K562 (cell line): ENCODE measurements at regions not wholly inside any gene's neighbourhood (a gene's known extent, or its start where the extent isn't known, plus 50 kb on each side); places are given as distances from the start of the nearest gene placed in this dataset.

Experiments
- ATAC-seq: fragments of 200-7000 bp; cut with Tn5 transposase; 3 replicates; pipeline ENCODE4 v1.9.1; 2020; ENCODE audit warnings: moderate library complexity
- BruUV-seq: library from RNA; stranded (reverse); fragments of 400-500 nt; replicated peaks from 2 replicates; lab custom pipeline; 2021; lab: Mats Ljungman, UMichigan
- CTCF ChIA-PET: fragments of 300-600 bp; formaldehyde crosslinking; extraction: SDS; loops from one replicate; lab custom pipeline; 2021; ENCODE audit warnings: low intra/inter-chr PET ratio; lab: Yijun Ruan, JAX
- POLR2A ChIA-PET: fragments of 300-600, 350-650 bp; sonication (Branson Sonifier 250); formaldehyde crosslinking; extraction: SDS; loops from one replicate; lab custom pipeline; 2021; ENCODE audit warnings: antibody characterized with exemption, inconsistent platforms; lab: Yijun Ruan, JAX
- DNase-seq, 4 experiments: peaks; one replicate each; pipeline versions ENCODE4 v3.0.0 to v3.0.0-alpha.2; 2011 to 2018; ENCODE audit warnings: low spot score in 3 of 4, mixed read lengths in 3 of 4; ENCODE audit errors: extremely low read depth in 1 of 4
- FAIRE-seq: peaks from 2 replicates; lab custom pipeline; 2011; peaks lifted over from hg19 to GRCh38; lab: Jason Lieb, UNC
- H2AFZ ChIP-seq: 2 replicates; pipeline ENCODE4 v1.6.0; 2011; ENCODE audit warnings: low read depth, low read length, control low read depth, inconsistent platforms
- H3K27ac ChIP-seq: fragments of 200-600 bp; 3 replicates; pipeline ENCODE4 v1.8.0; 2011; ENCODE audit warnings: low read depth, mild to moderate bottlenecking, control low read depth, inconsistent platforms, low read length, moderate library complexity, mixed read lengths; ENCODE audit errors: extremely low read depth
- H3K27me3 ChIP-seq, 2 experiments: fragments of 300-600 bp in 1 of 2; 2 replicates in 1 of 2; 3 replicates in 1 of 2; pipeline versions ENCODE4 v1.6.0 to v1.8.0; 2011; ENCODE audit warnings: inconsistent platforms in 2 of 2, low read length in 2 of 2, mild to moderate bottlenecking in 1 of 2, mixed read lengths in 1 of 2, moderate library complexity in 1 of 2; ENCODE audit not compliant: control insufficient read depth in 2 of 2, insufficient read depth in 2 of 2
- H3K36me3 ChIP-seq: fragments of 300-600 bp; 3 replicates; pipeline ENCODE4 v1.8.0; 2011; ENCODE audit warnings: mild to moderate bottlenecking, low read length, inconsistent platforms; ENCODE audit not compliant: control insufficient read depth, insufficient read depth
- H3K4me1 ChIP-seq, 2 experiments: fragments of 200-600 bp in 1 of 2; replicated peaks in 1 of 2; 2 replicates in 1 of 2; 3 replicates in 1 of 2; pipeline versions ENCODE4 v1.5.1 to v1.8.0; 2011; ENCODE audit warnings: inconsistent platforms in 2 of 2, low read length in 2 of 2, mild to moderate bottlenecking in 1 of 2, mixed read lengths in 1 of 2, moderate library complexity in 1 of 2; ENCODE audit not compliant: control insufficient read depth in 2 of 2, insufficient read depth in 2 of 2
- H3K4me2 ChIP-seq: 2 replicates; pipeline ENCODE4 v1.6.1; 2011; ENCODE audit warnings: low read length, control low read depth, inconsistent platforms, mixed read lengths; ENCODE audit not compliant: insufficient read depth
- H3K4me3 ChIP-seq: fragments of 200-600 bp; sonication (generic), shearing (Covaris generic); 2 replicates; pipeline ENCODE4 v1.5.1; 2016; ENCODE audit warnings: control low read depth, inconsistent platforms
- H3K79me2 ChIP-seq: fragments of 200-600 bp; 3 replicates; pipeline ENCODE4 v1.8.0; 2011; ENCODE audit warnings: low read length, inconsistent platforms; ENCODE audit not compliant: control insufficient read depth, insufficient read depth
- H3K9ac ChIP-seq, 2 experiments: 2 replicates each; pipeline versions ENCODE4 v1.6.0 to v1.6.1; 2011; ENCODE audit warnings: low read depth in 2 of 2, low read length in 2 of 2, control low read depth in 1 of 2, inconsistent platforms in 1 of 2, mild to moderate bottlenecking in 1 of 2, mixed read lengths in 1 of 2; ENCODE audit not compliant: insufficient read depth in 1 of 2
- H3K9me1 ChIP-seq: one replicate; pipeline ENCODE4 v1.6.0; 2011; ENCODE audit warnings: inconsistent platforms, mild to moderate bottlenecking, low read length, moderate library complexity; ENCODE audit not compliant: control insufficient read depth, insufficient read depth
- H3K9me3 ChIP-seq: replicated peaks from 2 replicates; pipeline ENCODE4 v1.5.1; 2011; ENCODE audit warnings: low read depth, low read length, inconsistent platforms; ENCODE audit not compliant: control insufficient read depth, insufficient read depth
- H4K20me1 ChIP-seq: replicated peaks from 2 replicates; pipeline ENCODE4 v1.6.1; 2011; ENCODE audit warnings: low read length, inconsistent platforms, mixed read lengths; ENCODE audit not compliant: control insufficient read depth, insufficient read depth
- CBFB ChIP-seq: sonication (generic); formaldehyde crosslinking; IDR thresholded peaks from 2 replicates; pipeline ENCODE4 v1.4.0; 2020; ENCODE audit warnings: mild to moderate bottlenecking, missing genetic modification reagents
- CC2D1A ChIP-seq: fragments of 450-650 bp; IDR thresholded peaks from 2 replicates; pipeline ENCODE4 v1.6.1; 2017; ENCODE audit warnings: mild to moderate bottlenecking
- CGGBP1 ChIP-seq: fragments of 250-450 bp; sonication (Bioruptor Pico); IDR thresholded peaks from 2 replicates; pipeline ENCODE4 v1.9.0; 2021; ENCODE audit warnings: mild to moderate bottlenecking
- HDAC1 ChIP-seq, 2 experiments: fragments of 450-650 bp; IDR thresholded peaks; 2 replicates each; pipeline ENCODE4 v1.6.1; 2016 to 2017; ENCODE audit warnings: inconsistent platforms in 1 of 2, mild to moderate bottlenecking in 1 of 2, moderate library complexity in 1 of 2
- LCOR ChIP-seq: sonication (generic); formaldehyde crosslinking; IDR thresholded peaks from 2 replicates; pipeline ENCODE4 v1.8.0; 2022; ENCODE audit warnings: mild to moderate bottlenecking, missing genetic modification reagents
- NR2C2 ChIP-seq, 2 experiments: fragments of 200-800 bp in 1 of 2; sonication (Bioruptor generic) in 1 of 2; sonication (generic) in 1 of 2; formaldehyde crosslinking in 1 of 2; IDR thresholded peaks; 2 replicates each; pipeline versions ENCODE4 v1.6.1 to v1.8.0; 2016 to 2022; ENCODE audit warnings: mild to moderate bottlenecking in 1 of 2, missing compliant biosample characterization in 1 of 2, missing genetic modification characterization in 1 of 2, missing genetic modification reagents in 1 of 2
- POLR2B ChIP-seq: fragments of 450-650 bp; IDR thresholded peaks from 2 replicates; pipeline ENCODE4 v1.6.1; 2018; ENCODE audit warnings: low read depth; ENCODE audit not compliant: partially characterized antibody
- RBM34 ChIP-seq: fragments of 200-400 bp; formaldehyde crosslinking; IDR thresholded peaks from 2 replicates; pipeline ENCODE4 v1.6.1; 2018; ENCODE audit warnings: low read length, borderline replicate concordance; ENCODE audit not compliant: insufficient read depth
- ZNF239 ChIP-seq: fragments of 250-450 bp; sonication (Bioruptor Pico); IDR thresholded peaks from 2 replicates; pipeline ENCODE4 v1.4.0; 2020; ENCODE audit warnings: mild to moderate bottlenecking
- ZZZ3 ChIP-seq: fragments of 450-650 bp; IDR thresholded peaks from 2 replicates; pipeline ENCODE4 v1.6.1; 2016; ENCODE audit warnings: antibody characterized with exemption, mild to moderate bottlenecking, moderate library complexity
- in situ Hi-C: fragments of 300-500 bp; cut with MboI; formaldehyde crosslinking; loops from 4 replicates; pipeline ENCODE4 v1.15.0; 2018; ENCODE audit warnings: inconsistent platforms, mixed read lengths
- intact Hi-C: fragments of 100-400 bp; cut with micrococcal nuclease; formaldehyde crosslinking; loops from 2 replicates; pipeline ENCODE4 v1.14.2; 2022

GRCh38 chr18:37787452-37787851, 221.9 kb upstream of the CELF4 start:
- no peaks in the 10 kb centered on the region for H3K79me2 ChIP-seq
- in situ Hi-C loops, result no loop called here
- no peak overlapping the region for H3K27ac ChIP-seq
- ChIA-PET POLR2A (no interaction called here), CTCF (no interaction called here)
- H3K4me1 ChIP-seq, result no peaks in the 10 kb centered on the region
- H3K27me3 ChIP-seq, result no peaks in the 10 kb centered on the region
- BruUV-seq, result no TSS peak
- DNase-seq, result no peak
- H3K9me1 ChIP-seq, result no peaks in the 10 kb centered on the region
- intact Hi-C loops, result no loop called here
- no peaks in the 10 kb centered on the region for H3K9me3 ChIP-seq
- no peak overlapping the region for H3K4me2 ChIP-seq
- no peak overlapping the region for H2AFZ ChIP-seq
- no peaks in the 10 kb centered on the region for H4K20me1 ChIP-seq
- no peak overlapping the region for H3K4me3 ChIP-seq
- no peak for FAIRE-seq
- H3K36me3 ChIP-seq, result no peaks in the 10 kb centered on the region
- no peak for ATAC-seq
- no peak for TF ChIP-seq CGGBP1 (CRISPR knock-in tag)
- TF ChIP-seq RBM34, result no peak
- no peak for TF ChIP-seq ZZZ3
- no peak for TF ChIP-seq HDAC1 (IDR thresholded peaks at IDR 0.05)
- no peak for TF ChIP-seq CC2D1A
- TF ChIP-seq NR2C2 (CRISPR knock-in tag; IDR thresholded peaks at IDR 0.05), result no peak
- no peak for TF ChIP-seq NR2C2 (tag; IDR thresholded peaks at IDR 0.05)
- TF ChIP-seq POLR2B, result no peak
- TF ChIP-seq ZNF239 (CRISPR knock-in tag), result no peak
- TF ChIP-seq LCOR (CRISPR knock-in tag), result no peak
- TF ChIP-seq CBFB (CRISPR knock-in tag), result no peak
- no peak overlapping the region for H3K9ac ChIP-seq
